ENCODE measurements at regions not wholly inside any gene's neighbourhood (a gene's known extent, or its start where the extent isn't known, plus 50 kb on each side); places are given as distances from the start of the nearest gene placed in this dataset.
A peak's percentile ranks its signal among the peaks of the same experiment; 100 is the strongest.
"Not testable (repeated sequence)": the region's sequence is repeated elsewhere in the genome, so short reads cannot be mapped to it uniquely, and the experiment has no call there.

- no peak for DNase-seq
These were observed 110.1 kb upstream of the SMURF2 start for GRCh38 chr17:64771980-64772844.

GRCh38 chr17:64769712-64770111, 107.6 kb upstream of the SMURF2 start:
- DNase-seq: no peak

GRCh38 chr17:64767269-64767997, 105.3 kb upstream of the SMURF2 start:
- DNase-seq: no peak

GRCh38 chr17:64765191-64765889, 103.2 kb upstream of the SMURF2 start:
- DNase-seq: no peak

- no peak for DNase-seq
These were observed 89.0 kb upstream of the SMURF2 start for GRCh38 chr17:64750891-64751677.

GRCh38 chr17:64750478-64750877, 88.4 kb upstream of the SMURF2 start:
- no peak for DNase-seq

GRCh38 chr17:64749306-64749705, 87.2 kb upstream of the SMURF2 start:
- no peak for DNase-seq

GRCh38 chr17:64747938-64748540, 85.9 kb upstream of the SMURF2 start:
- no peak for DNase-seq

GRCh38 chr17:64742326-64742725, 80.2 kb upstream of the SMURF2 start:
- DNase-seq: no peak

- not testable (repeated sequence) for DNase-seq
These were observed 79.8 kb upstream of the SMURF2 start for GRCh38 chr17:64741916-64742315.

- no peak for DNase-seq
These were observed 79.0 kb upstream of the SMURF2 start for GRCh38 chr17:64741038-64741641.

GRCh38 chr17:64739316-64740058, 77.4 kb upstream of the SMURF2 start:
- DNase-seq: no peak

- peak in 5 of 6 experiments; percentile 10 to 60 (median 29) for DNase-seq
These were observed 74.8 kb upstream of the SMURF2 start for GRCh38 chr17:64736804-64737492.

- no peak for DNase-seq
These were observed 70.4 kb upstream of the SMURF2 start for GRCh38 chr17:64732336-64733006.

GRCh38 chr17:64730023-64730422, 67.9 kb upstream of the SMURF2 start:
- not testable (repeated sequence) for DNase-seq

- DNase-seq: no peak
These were observed 67.1 kb upstream of the SMURF2 start for GRCh38 chr17:64729201-64729600.

- DNase-seq: no peak
These were observed 66.1 kb upstream of the SMURF2 start for GRCh38 chr17:64728041-64728695.

- not testable (repeated sequence) for DNase-seq
These were observed 63.9 kb upstream of the SMURF2 start for GRCh38 chr17:64726025-64726424.

GRCh38 chr17:64724246-64724645, 62.1 kb upstream of the SMURF2 start:
- not testable (repeated sequence) for DNase-seq

Data from stimulated activated naive CD4-positive, alpha-beta T cell (primary cell).